ENCODE measurements at regions not wholly inside any gene's neighbourhood (a gene's known extent, or its start where the extent isn't known, plus 50 kb on each side); places are given as distances from the start of the nearest gene placed in this dataset.

- TF ChIP-seq, protein P1, sequence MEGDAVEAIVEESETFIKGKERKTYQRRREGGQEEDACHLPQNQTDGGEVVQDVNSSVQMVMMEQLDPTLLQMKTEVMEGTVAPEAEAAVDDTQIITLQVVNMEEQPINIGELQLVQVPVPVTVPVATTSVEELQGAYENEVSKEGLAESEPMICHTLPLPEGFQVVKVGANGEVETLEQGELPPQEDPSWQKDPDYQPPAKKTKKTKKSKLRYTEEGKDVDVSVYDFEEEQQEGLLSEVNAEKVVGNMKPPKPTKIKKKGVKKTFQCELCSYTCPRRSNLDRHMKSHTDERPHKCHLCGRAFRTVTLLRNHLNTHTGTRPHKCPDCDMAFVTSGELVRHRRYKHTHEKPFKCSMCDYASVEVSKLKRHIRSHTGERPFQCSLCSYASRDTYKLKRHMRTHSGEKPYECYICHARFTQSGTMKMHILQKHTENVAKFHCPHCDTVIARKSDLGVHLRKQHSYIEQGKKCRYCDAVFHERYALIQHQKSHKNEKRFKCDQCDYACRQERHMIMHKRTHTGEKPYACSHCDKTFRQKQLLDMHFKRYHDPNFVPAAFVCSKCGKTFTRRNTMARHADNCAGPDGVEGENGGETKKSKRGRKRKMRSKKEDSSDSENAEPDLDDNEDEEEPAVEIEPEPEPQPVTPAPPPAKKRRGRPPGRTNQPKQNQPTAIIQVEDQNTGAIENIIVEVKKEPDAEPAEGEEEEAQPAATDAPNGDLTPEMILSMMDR (IDR thresholded peaks at IDR 0.05), result no peak
- no peak for TF ChIP-seq ZFX (IDR thresholded peaks at IDR 0.05; ENCODE audit: borderline replicate concordance)
Observed at GRCh38 chr1:221234791-221235190, 355.5 kb downstream of the HLX start.
